ENCODE measurements at regions not wholly inside any gene's neighbourhood (a gene's known extent, or its start where the extent isn't known, plus 50 kb on each side); places are given as distances from the start of the nearest gene placed in this dataset.

- DNase-seq (ENCODE audit: extremely low spot score, unreplicated experiment): no peak
- Mint-ChIP-seq H3K27ac (ENCODE audit: unreplicated experiment) (no peak overlapping the region), H3K36me3 (ENCODE audit: unreplicated experiment) (no peaks in the 10 kb centered on the region), H3K4me3 (ENCODE audit: unreplicated experiment) (no peak overlapping the region), H3K9me3 (ENCODE audit: unreplicated experiment) (no peaks in the 10 kb centered on the region), H3K27me3 (ENCODE audit: unreplicated experiment) (no peaks in the 10 kb centered on the region), H3K4me1 (ENCODE audit: unreplicated experiment) (no peaks in the 10 kb centered on the region)
- TF ChIP-seq CTCF (IDR thresholded peaks at IDR 0.05): no peak
Observed at GRCh38 chr5:145283141-145283810, 551.9 kb downstream of the PRELID2 start.

- H3K36me3 Mint-ChIP-seq (ENCODE audit: unreplicated experiment): no peaks in the 10 kb centered on the region
- H3K4me3 Mint-ChIP-seq (ENCODE audit: unreplicated experiment): no peak overlapping the region
- DNase-seq (ENCODE audit: extremely low spot score, unreplicated experiment): no peak
- no peak overlapping the region for H3K27ac Mint-ChIP-seq (ENCODE audit: unreplicated experiment)
- no peaks in the 10 kb centered on the region for H3K4me1 Mint-ChIP-seq (ENCODE audit: unreplicated experiment)
- no peak for TF ChIP-seq CTCF (IDR thresholded peaks at IDR 0.05)
- H3K9me3 Mint-ChIP-seq (ENCODE audit: unreplicated experiment): no peaks in the 10 kb centered on the region
- H3K27me3 Mint-ChIP-seq (ENCODE audit: unreplicated experiment): no peaks in the 10 kb centered on the region
Observed at GRCh38 chr5:145280806-145281205, 554.3 kb downstream of the PRELID2 start.

- no peak for TF ChIP-seq CTCF (IDR thresholded peaks at IDR 0.05)
- no peaks in the 10 kb centered on the region for H3K4me1 Mint-ChIP-seq (ENCODE audit: unreplicated experiment)
- no peak for DNase-seq (ENCODE audit: extremely low spot score, unreplicated experiment)
- no peak overlapping the region for H3K4me3 Mint-ChIP-seq (ENCODE audit: unreplicated experiment)
- no peak overlapping the region for H3K27ac Mint-ChIP-seq (ENCODE audit: unreplicated experiment)
- H3K27me3 Mint-ChIP-seq (ENCODE audit: unreplicated experiment): no peaks in the 10 kb centered on the region
- no peaks in the 10 kb centered on the region for H3K9me3 Mint-ChIP-seq (ENCODE audit: unreplicated experiment)
- H3K36me3 Mint-ChIP-seq (ENCODE audit: unreplicated experiment): no peaks in the 10 kb centered on the region
Observed at GRCh38 chr5:145280214-145280613, 554.9 kb downstream of the PRELID2 start.

- Mint-ChIP-seq H3K36me3 (ENCODE audit: unreplicated experiment) (no peaks in the 10 kb centered on the region), H3K4me3 (ENCODE audit: unreplicated experiment) (no peak overlapping the region), H3K4me1 (ENCODE audit: unreplicated experiment) (peaks cover 4% of the 10 kb centered on the region), H3K27me3 (ENCODE audit: unreplicated experiment) (no peaks in the 10 kb centered on the region), H3K9me3 (ENCODE audit: unreplicated experiment) (peaks cover 20% of the 10 kb centered on the region), H3K27ac (ENCODE audit: unreplicated experiment) (no peak overlapping the region)
- no peak for DNase-seq (ENCODE audit: extremely low spot score, unreplicated experiment)
- no peak for TF ChIP-seq CTCF (IDR thresholded peaks at IDR 0.05)
Observed at GRCh38 chr5:145260670-145261069, 574.5 kb downstream of the PRELID2 start.

DNA sequence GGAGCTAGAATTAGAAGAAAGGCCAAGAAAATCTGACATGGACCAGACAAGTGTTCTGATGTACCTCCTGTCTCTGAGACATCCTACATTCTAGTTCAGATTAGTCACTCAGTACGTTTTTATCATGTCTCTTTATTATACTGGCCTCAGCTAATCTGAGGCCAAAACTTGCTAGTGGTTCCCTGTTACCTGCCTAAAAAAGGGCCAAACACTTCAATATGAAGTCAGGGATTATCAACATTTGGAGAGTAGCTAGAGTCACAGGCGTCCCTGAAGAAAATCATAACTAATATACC is 587.4 kb downstream of the PRELID2 start:
- H3K9me3 Mint-ChIP-seq (ENCODE audit: unreplicated experiment): peaks cover 4% of the 10 kb centered on the region
- H3K27me3 Mint-ChIP-seq (ENCODE audit: unreplicated experiment): no peaks in the 10 kb centered on the region
- peaks cover 44% of the 10 kb centered on the region for H3K4me1 Mint-ChIP-seq (ENCODE audit: unreplicated experiment)
- H3K36me3 Mint-ChIP-seq (ENCODE audit: unreplicated experiment): no peaks in the 10 kb centered on the region
- DNase-seq (ENCODE audit: extremely low spot score, unreplicated experiment): no peak
- no peak overlapping the region for H3K27ac Mint-ChIP-seq (ENCODE audit: unreplicated experiment)
- no peak overlapping the region for H3K4me3 Mint-ChIP-seq (ENCODE audit: unreplicated experiment)
- TF ChIP-seq CTCF (IDR thresholded peaks at IDR 0.05): no peak
